CD4-positive, alpha-beta T cell (primary cell): ENCODE measurements at regions not wholly inside any gene's neighbourhood (a gene's known extent, or its start where the extent isn't known, plus 50 kb on each side); places are given as distances from the start of the nearest gene placed in this dataset.

Experiments used
- ATAC-seq: fragments of 200-7000 bp; cut with Tn5 transposase; one replicate; pipeline ENCODE4 v1.10.0; 2022; ENCODE audit warnings: mild to moderate bottlenecking; ENCODE audit not compliant: poor library complexity
- CTCF ChIA-PET: fragments of 350-600 bp; sonication (Branson Sonifier 250); formaldehyde crosslinking; loops from one replicate; lab custom pipeline; 2021; ENCODE audit warnings: antibody characterized with exemption, inconsistent platforms; lab: Charles Lee
- POLR2A ChIA-PET: fragments of 350-600 bp; sonication (Branson Sonifier 250); formaldehyde crosslinking; loops from one replicate; lab custom pipeline; 2021; ENCODE audit warnings: antibody characterized with exemption, inconsistent platforms; lab: Charles Lee
- DNase-seq, 14 experiments: peaks; one replicate each; pipeline ENCODE4 v3.0.0-alpha.2; 2013 to 2020; ENCODE audit warnings: mixed read lengths in 2 of 14
- H3K27ac ChIP-seq, 2 donors: one replicate each; pipeline versions ENCODE4 v1.5.1 to v1.7.0; 2013; ENCODE audit warnings: low read length in 2 of 2, low read depth in 1 of 2, mild to moderate bottlenecking in 1 of 2
- H3K27me3 ChIP-seq, 2 experiments: 1 replicate in 1 of 2; 2 replicates in 1 of 2; pipeline versions ENCODE4 v1.6.1 to v1.7.0; 2013; ENCODE audit warnings: low read length in 2 of 2, control low read depth in 1 of 2, mild to moderate bottlenecking in 1 of 2, moderate library complexity in 1 of 2; ENCODE audit not compliant: insufficient read depth in 2 of 2, control insufficient read depth in 1 of 2
- H3K36me3 ChIP-seq: one replicate; pipeline ENCODE4 v1.6.1; 2013; ENCODE audit warnings: low read length, control low read depth; ENCODE audit not compliant: insufficient read depth
- H3K4me1 ChIP-seq: one replicate; pipeline ENCODE4 v1.6.1; 2013; ENCODE audit warnings: low read length, control low read depth; ENCODE audit not compliant: insufficient read depth
- H3K4me3 ChIP-seq: one replicate; pipeline ENCODE4 v1.5.1; 2013; ENCODE audit warnings: mild to moderate bottlenecking, low read length, moderate library complexity
- H3K9me3 ChIP-seq, 2 experiments: 1 replicate in 1 of 2; 2 replicates in 1 of 2; pipeline versions ENCODE4 v1.6.1 to v1.7.0; 2013; ENCODE audit warnings: low read length in 2 of 2, mild to moderate bottlenecking in 2 of 2, control low read depth in 1 of 2, moderate library complexity in 1 of 2; ENCODE audit not compliant: control insufficient read depth in 1 of 2, insufficient read depth in 1 of 2
- H3K27ac Mint-ChIP-seq: one replicate; pipeline ENCODE4 v1.8.0; 2020; ENCODE audit warnings: mixed read lengths
- H3K27me3 Mint-ChIP-seq: one replicate; pipeline ENCODE4 v1.8.0; 2021; ENCODE audit warnings: mixed read lengths
- H3K36me3 Mint-ChIP-seq: one replicate; pipeline ENCODE4 v1.8.0; 2021; ENCODE audit warnings: low read depth, mixed read lengths
- H3K4me1 Mint-ChIP-seq: one replicate; pipeline ENCODE4 v1.8.0; 2021; ENCODE audit warnings: low read depth, mixed read lengths
- H3K4me3 Mint-ChIP-seq: one replicate; pipeline ENCODE4 v1.8.0; 2020; ENCODE audit warnings: mild to moderate bottlenecking, mixed read lengths
- H3K9me3 Mint-ChIP-seq: one replicate; pipeline ENCODE4 v1.8.0; 2020; ENCODE audit warnings: mixed read lengths
- CTCF ChIP-seq: fragments of 200-600 bp; IDR thresholded peaks from one replicate; pipeline ENCODE4 v1.8.0; 2022; ENCODE audit warnings: antibody characterized with exemption, mild to moderate bottlenecking
- intact Hi-C, 2 experiments: fragments of 100-400 bp; cut with DNase I in 1 of 2; cut with micrococcal nuclease in 1 of 2; formaldehyde crosslinking; loops; one replicate each; pipeline versions ENCODE4 v1.15.1 to v1.9.0; 2023 to 2025; cut with DNase I, micrococcal nuclease

GRCh38 chr9:13868336-13868735 is 445.6 kb downstream of the NFIB start:
- Mint-ChIP-seq H3K4me3 (no peak overlapping the region), H3K27me3 (no peaks in the 10 kb centered on the region), H3K4me1 (no peaks in the 10 kb centered on the region), H3K36me3 (no peaks in the 10 kb centered on the region), H3K9me3 (peaks cover 15% of the 10 kb centered on the region), H3K27ac (no peak overlapping the region)
- ChIA-PET POLR2A (no interaction called here), CTCF (no interaction called here)
- Histone ChIP-seq H3K4me3 (no peak overlapping the region), H3K27ac (no peak overlapping the region), H3K9me3 (peaks cover 0 to 4% of the 10 kb centered on the region in 2 experiments), H3K27me3 (no peaks in the 10 kb centered on the region), H3K4me1 (no peaks in the 10 kb centered on the region), H3K36me3 (no peaks in the 10 kb centered on the region)
- no peak for TF ChIP-seq CTCF
- intact Hi-C loops, result no loop called here
- ATAC-seq, result no peak
- no peak for DNase-seq

- H3K9me3 Mint-ChIP-seq, result peaks cover 13% of the 10 kb centered on the region
- no peak for ATAC-seq
- CTCF ChIA-PET, result no interaction called here
Measured at GRCh38 chr9:13865869-13866268, 448.1 kb downstream of the NFIB start.

GRCh38 chr9:13863112-13863511 is 450.8 kb downstream of the NFIB start:
- POLR2A ChIA-PET, result no interaction called here
- no peaks in the 10 kb centered on the region for H3K27me3 Mint-ChIP-seq
- Histone ChIP-seq H3K4me1 (no peaks in the 10 kb centered on the region), H3K9me3 (peaks cover 0 to 4% of the 10 kb centered on the region in 2 experiments), H3K27me3 (no peaks in the 10 kb centered on the region), H3K4me3 (no peak overlapping the region), H3K36me3 (no peaks in the 10 kb centered on the region), H3K27ac (no peak overlapping the region)
- intact Hi-C loops, result no loop called here
- TF ChIP-seq CTCF, result no peak
- peaks cover 7% of the 10 kb centered on the region for H3K9me3 Mint-ChIP-seq
- no peak overlapping the region for H3K27ac Mint-ChIP-seq
- H3K4me3 Mint-ChIP-seq, result no peak overlapping the region
- ATAC-seq (no peak), DNase-seq (no peak)
- H3K36me3 Mint-ChIP-seq, result no peaks in the 10 kb centered on the region
- CTCF ChIA-PET, result no interaction called here
- no peaks in the 10 kb centered on the region for H3K4me1 Mint-ChIP-seq

More at GRCh38 chr9:13865869-13866268, 448.1 kb downstream of the NFIB start:
- H3K36me3 Mint-ChIP-seq, result no peaks in the 10 kb centered on the region
- Histone ChIP-seq H3K4me3 (no peak overlapping the region), H3K27me3 (no peaks in the 10 kb centered on the region), H3K27ac (no peak overlapping the region), H3K4me1 (no peaks in the 10 kb centered on the region), H3K36me3 (no peaks in the 10 kb centered on the region), H3K9me3 (peaks cover 0 to 4% of the 10 kb centered on the region in 2 experiments)
- TF ChIP-seq CTCF, result no peak
- H3K27ac Mint-ChIP-seq, result no peak overlapping the region
- H3K27me3 Mint-ChIP-seq, result no peaks in the 10 kb centered on the region
- H3K4me3 Mint-ChIP-seq, result no peak overlapping the region
- POLR2A ChIA-PET, result no interaction called here
- no peaks in the 10 kb centered on the region for H3K4me1 Mint-ChIP-seq
- no peak for DNase-seq
- intact Hi-C loops, result no loop called here
